H1 (cell line): ENCODE measurements at regions not wholly inside any gene's neighbourhood (a gene's known extent, or its start where the extent isn't known, plus 50 kb on each side); places are given as distances from the start of the nearest gene placed in this dataset.

Source experiments
- BRCA1 ChIP-seq: IDR thresholded peaks from 2 replicates; pipeline ENCODE4 v1.6.1; 2012; ENCODE audit warnings: low read depth, low read length, improper control_type of control experiment
- CREB1 ChIP-seq: IDR thresholded peaks from 2 replicates; pipeline ENCODE4 v1.6.1; 2012; ENCODE audit warnings: inconsistent platforms
- CTBP2 ChIP-seq: IDR thresholded peaks from 2 replicates; pipeline ENCODE4 v1.7.0; 2011; ENCODE audit warnings: borderline replicate concordance, mild to moderate bottlenecking, moderate library complexity, mixed read lengths, low read length; ENCODE audit not compliant: insufficient read depth, insufficient read length
- EGR1 ChIP-seq: IDR thresholded peaks from 2 replicates; pipeline ENCODE4 v1.6.1; 2011; ENCODE audit warnings: low read depth, low read length, borderline replicate concordance
- EZH2 ChIP-seq: fragments of 200-600 bp; sonication (generic); IDR thresholded peaks from 2 replicates; pipeline ENCODE4 v1.7.1; 2012; ENCODE audit warnings: low read depth, mild to moderate bottlenecking, moderate library complexity, low read length, inconsistent platforms; ENCODE audit not compliant: severe bottlenecking
- FOSL1 ChIP-seq: IDR thresholded peaks from 2 replicates; pipeline ENCODE4 v1.6.1; 2011; ENCODE audit warnings: mild to moderate bottlenecking, low read depth, low read length, moderate library complexity; ENCODE audit not compliant: insufficient read depth
- GABPA ChIP-seq: IDR thresholded peaks from 2 replicates; pipeline ENCODE4 v1.6.1; 2011; ENCODE audit warnings: mild to moderate bottlenecking, low read length, moderate library complexity, borderline replicate concordance; ENCODE audit not compliant: insufficient read depth
- HDAC6 ChIP-seq: IDR thresholded peaks from one replicate; pipeline ENCODE4 v1.7.1; 2012; ENCODE audit warnings: low read depth, mild to moderate bottlenecking, inconsistent platforms, low read length, moderate library complexity
- SP4 ChIP-seq: IDR thresholded peaks from 2 replicates; pipeline ENCODE4 v1.6.1; 2012; ENCODE audit warnings: low read length, inconsistent platforms
- TAF1 ChIP-seq: IDR thresholded peaks from 2 replicates; pipeline ENCODE4 v1.6.1; 2011; ENCODE audit warnings: mild to moderate bottlenecking, low read depth, low read length
- YY1 ChIP-seq: IDR thresholded peaks from 2 replicates; pipeline ENCODE4 v1.6.1; 2011; ENCODE audit warnings: low read depth, mild to moderate bottlenecking, low read length
- TF ChIP-seq, protein P1 (sequence below): fragments of 300-600 bp; sonication (generic); IDR thresholded peaks from 2 replicates; pipeline ENCODE4 v1.7.1; 2012; ENCODE audit warnings: low read length, moderate library complexity, mild to moderate bottlenecking, inconsistent platforms; ENCODE audit not compliant: insufficient replicate concordance

DNA sequence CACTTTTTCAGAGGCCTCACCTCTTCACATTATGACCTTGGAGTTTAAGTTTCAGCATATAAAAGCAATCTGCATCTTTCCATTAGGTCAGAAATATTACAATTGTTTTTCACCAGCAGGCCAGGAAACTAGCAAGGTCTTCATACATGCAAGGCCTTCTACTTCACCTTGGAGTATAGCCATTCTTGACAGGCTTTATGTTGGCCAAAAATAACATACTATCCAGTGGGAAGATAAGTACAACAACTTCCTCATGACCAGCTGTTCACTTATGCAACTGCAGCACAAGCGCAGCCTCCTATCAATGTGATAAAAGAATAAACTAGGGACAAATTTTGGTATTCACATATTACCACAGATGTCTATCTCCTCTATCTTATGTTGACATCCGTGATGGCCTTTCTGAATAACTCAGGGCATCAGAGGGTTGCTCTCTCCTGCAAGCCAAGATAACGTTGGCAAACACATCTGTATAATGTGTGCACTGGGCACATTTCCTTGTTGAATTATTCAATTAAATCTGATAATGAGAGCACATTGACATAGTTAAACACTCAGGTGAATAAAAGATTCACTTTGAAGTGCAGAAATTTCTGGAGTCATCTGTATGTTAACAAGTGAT, 239.8 kb downstream of the FZD1 start (continued):
- TF ChIP-seq, protein P1, sequence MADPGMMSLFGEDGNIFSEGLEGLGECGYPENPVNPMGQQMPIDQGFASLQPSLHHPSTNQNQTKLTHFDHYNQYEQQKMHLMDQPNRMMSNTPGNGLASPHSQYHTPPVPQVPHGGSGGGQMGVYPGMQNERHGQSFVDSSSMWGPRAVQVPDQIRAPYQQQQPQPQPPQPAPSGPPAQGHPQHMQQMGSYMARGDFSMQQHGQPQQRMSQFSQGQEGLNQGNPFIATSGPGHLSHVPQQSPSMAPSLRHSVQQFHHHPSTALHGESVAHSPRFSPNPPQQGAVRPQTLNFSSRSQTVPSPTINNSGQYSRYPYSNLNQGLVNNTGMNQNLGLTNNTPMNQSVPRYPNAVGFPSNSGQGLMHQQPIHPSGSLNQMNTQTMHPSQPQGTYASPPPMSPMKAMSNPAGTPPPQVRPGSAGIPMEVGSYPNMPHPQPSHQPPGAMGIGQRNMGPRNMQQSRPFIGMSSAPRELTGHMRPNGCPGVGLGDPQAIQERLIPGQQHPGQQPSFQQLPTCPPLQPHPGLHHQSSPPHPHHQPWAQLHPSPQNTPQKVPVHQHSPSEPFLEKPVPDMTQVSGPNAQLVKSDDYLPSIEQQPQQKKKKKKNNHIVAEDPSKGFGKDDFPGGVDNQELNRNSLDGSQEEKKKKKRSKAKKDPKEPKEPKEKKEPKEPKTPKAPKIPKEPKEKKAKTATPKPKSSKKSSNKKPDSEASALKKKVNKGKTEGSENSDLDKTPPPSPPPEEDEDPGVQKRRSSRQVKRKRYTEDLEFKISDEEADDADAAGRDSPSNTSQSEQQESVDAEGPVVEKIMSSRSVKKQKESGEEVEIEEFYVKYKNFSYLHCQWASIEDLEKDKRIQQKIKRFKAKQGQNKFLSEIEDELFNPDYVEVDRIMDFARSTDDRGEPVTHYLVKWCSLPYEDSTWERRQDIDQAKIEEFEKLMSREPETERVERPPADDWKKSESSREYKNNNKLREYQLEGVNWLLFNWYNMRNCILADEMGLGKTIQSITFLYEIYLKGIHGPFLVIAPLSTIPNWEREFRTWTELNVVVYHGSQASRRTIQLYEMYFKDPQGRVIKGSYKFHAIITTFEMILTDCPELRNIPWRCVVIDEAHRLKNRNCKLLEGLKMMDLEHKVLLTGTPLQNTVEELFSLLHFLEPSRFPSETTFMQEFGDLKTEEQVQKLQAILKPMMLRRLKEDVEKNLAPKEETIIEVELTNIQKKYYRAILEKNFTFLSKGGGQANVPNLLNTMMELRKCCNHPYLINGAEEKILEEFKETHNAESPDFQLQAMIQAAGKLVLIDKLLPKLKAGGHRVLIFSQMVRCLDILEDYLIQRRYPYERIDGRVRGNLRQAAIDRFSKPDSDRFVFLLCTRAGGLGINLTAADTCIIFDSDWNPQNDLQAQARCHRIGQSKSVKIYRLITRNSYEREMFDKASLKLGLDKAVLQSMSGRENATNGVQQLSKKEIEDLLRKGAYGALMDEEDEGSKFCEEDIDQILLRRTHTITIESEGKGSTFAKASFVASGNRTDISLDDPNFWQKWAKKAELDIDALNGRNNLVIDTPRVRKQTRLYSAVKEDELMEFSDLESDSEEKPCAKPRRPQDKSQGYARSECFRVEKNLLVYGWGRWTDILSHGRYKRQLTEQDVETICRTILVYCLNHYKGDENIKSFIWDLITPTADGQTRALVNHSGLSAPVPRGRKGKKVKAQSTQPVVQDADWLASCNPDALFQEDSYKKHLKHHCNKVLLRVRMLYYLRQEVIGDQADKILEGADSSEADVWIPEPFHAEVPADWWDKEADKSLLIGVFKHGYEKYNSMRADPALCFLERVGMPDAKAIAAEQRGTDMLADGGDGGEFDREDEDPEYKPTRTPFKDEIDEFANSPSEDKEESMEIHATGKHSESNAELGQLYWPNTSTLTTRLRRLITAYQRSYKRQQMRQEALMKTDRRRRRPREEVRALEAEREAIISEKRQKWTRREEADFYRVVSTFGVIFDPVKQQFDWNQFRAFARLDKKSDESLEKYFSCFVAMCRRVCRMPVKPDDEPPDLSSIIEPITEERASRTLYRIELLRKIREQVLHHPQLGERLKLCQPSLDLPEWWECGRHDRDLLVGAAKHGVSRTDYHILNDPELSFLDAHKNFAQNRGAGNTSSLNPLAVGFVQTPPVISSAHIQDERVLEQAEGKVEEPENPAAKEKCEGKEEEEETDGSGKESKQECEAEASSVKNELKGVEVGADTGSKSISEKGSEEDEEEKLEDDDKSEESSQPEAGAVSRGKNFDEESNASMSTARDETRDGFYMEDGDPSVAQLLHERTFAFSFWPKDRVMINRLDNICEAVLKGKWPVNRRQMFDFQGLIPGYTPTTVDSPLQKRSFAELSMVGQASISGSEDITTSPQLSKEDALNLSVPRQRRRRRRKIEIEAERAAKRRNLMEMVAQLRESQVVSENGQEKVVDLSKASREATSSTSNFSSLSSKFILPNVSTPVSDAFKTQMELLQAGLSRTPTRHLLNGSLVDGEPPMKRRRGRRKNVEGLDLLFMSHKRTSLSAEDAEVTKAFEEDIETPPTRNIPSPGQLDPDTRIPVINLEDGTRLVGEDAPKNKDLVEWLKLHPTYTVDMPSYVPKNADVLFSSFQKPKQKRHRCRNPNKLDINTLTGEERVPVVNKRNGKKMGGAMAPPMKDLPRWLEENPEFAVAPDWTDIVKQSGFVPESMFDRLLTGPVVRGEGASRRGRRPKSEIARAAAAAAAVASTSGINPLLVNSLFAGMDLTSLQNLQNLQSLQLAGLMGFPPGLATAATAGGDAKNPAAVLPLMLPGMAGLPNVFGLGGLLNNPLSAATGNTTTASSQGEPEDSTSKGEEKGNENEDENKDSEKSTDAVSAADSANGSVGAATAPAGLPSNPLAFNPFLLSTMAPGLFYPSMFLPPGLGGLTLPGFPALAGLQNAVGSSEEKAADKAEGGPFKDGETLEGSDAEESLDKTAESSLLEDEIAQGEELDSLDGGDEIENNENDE = no peak
- TF ChIP-seq BRCA1 (no peak), EZH2 (no peak), CTBP2 (no peak), GABPA (no peak), YY1 (no peak), TAF1 (no peak), CREB1 (no peak), FOSL1 (no peak), HDAC6 (no peak), EGR1 (no peak), SP4 (no peak)
